SK-N-SH treated with all-trans-retinoic acid at 6 μM for 48 hours (cell line): ENCODE measurements at regions not wholly inside any gene's neighbourhood (a gene's known extent, or its start where the extent isn't known, plus 50 kb on each side); places are given as distances from the start of the nearest gene placed in this dataset.
"Not testable (repeated sequence)": the region's sequence is repeated elsewhere in the genome, so short reads cannot be mapped to it uniquely, and the experiment has no call there.

ENCODE experiments used
- ATAC-seq: fragments of 200-7000 bp; cut with Tn5 transposase; 3 replicates; pipeline ENCODE4 v1.9.1; 2020; ENCODE audit warnings: mild to moderate bottlenecking, moderate library complexity
- ARNTL ChIP-seq: fragments of 450-650 bp; formaldehyde crosslinking; IDR thresholded peaks from 2 replicates; pipeline ENCODE4 v1.5.0; 2020; ENCODE audit warnings: low read depth, mild to moderate bottlenecking, moderate library complexity, borderline replicate concordance
- BACH2 ChIP-seq: fragments of 250-450 bp; sonication (Bioruptor Pico); IDR thresholded peaks from 2 replicates; pipeline ENCODE4 v1.9.0; 2021; ENCODE audit warnings: mild to moderate bottlenecking, borderline replicate concordance
- CSDC2 ChIP-seq: fragments of 250-450 bp; sonication (Bioruptor Pico); IDR thresholded peaks from 2 replicates; pipeline ENCODE4 v1.5.0; 2020; ENCODE audit warnings: mild to moderate bottlenecking, moderate library complexity
- ESRRG ChIP-seq: fragments of 250-450 bp; sonication (Bioruptor Pico); IDR thresholded peaks from 2 replicates; pipeline ENCODE4 v1.6.1; 2021; ENCODE audit warnings: mild to moderate bottlenecking
- GLIS3 ChIP-seq: fragments of 250-450 bp; sonication (Bioruptor Pico); IDR thresholded peaks from 2 replicates; pipeline ENCODE4 v1.5.0; 2020; ENCODE audit warnings: mild to moderate bottlenecking, moderate library complexity
- ISL1 ChIP-seq: fragments of 250-450 bp; sonication (Bioruptor Pico); IDR thresholded peaks from 2 replicates; pipeline ENCODE4 v2.1.2; 2022; ENCODE audit warnings: mild to moderate bottlenecking, moderate library complexity
- OSR1 ChIP-seq: fragments of 250-450 bp; sonication (Bioruptor Pico); IDR thresholded peaks from 2 replicates; pipeline ENCODE4 v1.8.0; 2022; ENCODE audit warnings: moderate library complexity, mild to moderate bottlenecking, inconsistent platforms
- PPARA ChIP-seq: fragments of 250-450 bp; sonication (Bioruptor Pico); IDR thresholded peaks from 2 replicates; pipeline ENCODE4 v1.5.0; 2020; ENCODE audit warnings: mild to moderate bottlenecking, borderline replicate concordance
- RARB ChIP-seq: fragments of 250-450 bp; sonication (Bioruptor Pico); IDR thresholded peaks from 2 replicates; pipeline ENCODE4 v1.8.0; 2021; ENCODE audit warnings: mild to moderate bottlenecking, moderate library complexity
- SNAI2 ChIP-seq: fragments of 250-450 bp; sonication (Bioruptor Pico); IDR thresholded peaks from 2 replicates; pipeline ENCODE4 v1.5.0; 2020; ENCODE audit warnings: mild to moderate bottlenecking, moderate library complexity
- TCF4 ChIP-seq: fragments of 250-450 bp; sonication (Bioruptor Pico); IDR thresholded peaks from 2 replicates; pipeline ENCODE4 v1.8.0; 2021; ENCODE audit warnings: mild to moderate bottlenecking, moderate library complexity, borderline replicate concordance
- TOX ChIP-seq: fragments of 250-450 bp; sonication (Bioruptor Pico); IDR thresholded peaks from 2 replicates; pipeline ENCODE4 v1.8.0; 2021; ENCODE audit warnings: mild to moderate bottlenecking, moderate library complexity, borderline replicate concordance
- ZC3H10 ChIP-seq: fragments of 250-450 bp; sonication (Bioruptor Pico); IDR thresholded peaks from 2 replicates; pipeline ENCODE4 v1.5.1; 2021; ENCODE audit warnings: mild to moderate bottlenecking, moderate library complexity
- ZFP3 ChIP-seq: fragments of 250-450 bp; sonication (Bioruptor Pico); IDR thresholded peaks from 2 replicates; pipeline ENCODE4 v1.5.0; 2020; ENCODE audit warnings: mild to moderate bottlenecking, moderate library complexity
- ZFP30 ChIP-seq: fragments of 450-650 bp; formaldehyde crosslinking; IDR thresholded peaks from 2 replicates; pipeline ENCODE4 v1.5.0; 2022; ENCODE audit warnings: mild to moderate bottlenecking, moderate library complexity
- ZNF565 ChIP-seq: fragments of 450-650 bp; formaldehyde crosslinking; conservative IDR thresholded peaks from 2 replicates; pipeline ENCODE4 v1.5.0; 2020; ENCODE audit warnings: low read depth, mild to moderate bottlenecking, moderate library complexity
- ZNF70 ChIP-seq: fragments of 450-650 bp; formaldehyde crosslinking; IDR thresholded peaks from 2 replicates; pipeline ENCODE4 v1.5.0; 2020; ENCODE audit warnings: mild to moderate bottlenecking, moderate library complexity
- TF ChIP-seq, protein P1 (sequence below): fragments of 250-450 bp; sonication (Bioruptor Pico); IDR thresholded peaks from 2 replicates; pipeline ENCODE4 v1.8.0; 2020; ENCODE audit warnings: mild to moderate bottlenecking, moderate library complexity, borderline replicate concordance
- TF ChIP-seq, protein P2 (sequence below): fragments of 250-450 bp; sonication (Bioruptor Pico); IDR thresholded peaks from 2 replicates; pipeline ENCODE4 v1.5.1; 2020; ENCODE audit warnings: low read depth, mild to moderate bottlenecking, moderate library complexity
- TF ChIP-seq, protein P3 (sequence below): fragments of 250-450 bp; sonication (Bioruptor Pico); IDR thresholded peaks from 2 replicates; pipeline ENCODE4 v1.8.0; 2021; ENCODE audit warnings: low read depth, mild to moderate bottlenecking, moderate library complexity, borderline replicate concordance
- TF ChIP-seq, protein P4 (sequence below): fragments of 250-450 bp; sonication (Bioruptor Pico); IDR thresholded peaks from 2 replicates; pipeline ENCODE4 v1.5.0; 2020; ENCODE audit warnings: mild to moderate bottlenecking, moderate library complexity
- TF ChIP-seq, protein P5 (sequence below): fragments of 250-450 bp; sonication (Bioruptor Pico); IDR thresholded peaks from 2 replicates; pipeline ENCODE4 v1.5.1; 2021; ENCODE audit warnings: mild to moderate bottlenecking, moderate library complexity

DNA sequence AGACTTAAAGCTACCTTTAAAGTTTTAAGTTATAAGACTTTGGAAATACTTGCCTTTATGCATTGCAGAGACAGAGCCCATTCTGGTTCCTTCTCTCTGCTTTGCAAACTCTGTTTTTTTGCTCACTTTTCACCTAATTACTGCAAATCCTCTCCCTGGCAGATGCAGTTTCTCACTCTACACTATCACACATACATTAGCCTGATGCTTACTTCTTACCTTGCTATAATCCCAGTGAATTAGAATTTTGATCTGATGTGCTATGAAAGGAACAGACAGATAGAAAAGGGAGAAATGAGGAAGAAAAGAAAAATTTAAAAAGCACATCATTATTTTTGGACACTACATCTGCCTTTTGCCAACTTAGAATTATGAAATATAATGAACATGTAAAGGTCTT is 489.5 kb upstream of the EDIL3 start:
- TF ChIP-seq ZNF70: no peak
- no peak for TF ChIP-seq BACH2 (CRISPR knock-in tag)
- TF ChIP-seq TOX (CRISPR knock-in tag): no peak
- TF ChIP-seq SNAI2 (CRISPR knock-in tag): no peak
- TF ChIP-seq RARB (CRISPR knock-in tag): no peak
- TF ChIP-seq PPARA (CRISPR knock-in tag): no peak
- TF ChIP-seq ZC3H10 (CRISPR knock-in tag): no peak
- no peak for TF ChIP-seq ESRRG (CRISPR knock-in tag)
- no peak for TF ChIP-seq OSR1 (CRISPR knock-in tag)
- TF ChIP-seq, protein P1, sequence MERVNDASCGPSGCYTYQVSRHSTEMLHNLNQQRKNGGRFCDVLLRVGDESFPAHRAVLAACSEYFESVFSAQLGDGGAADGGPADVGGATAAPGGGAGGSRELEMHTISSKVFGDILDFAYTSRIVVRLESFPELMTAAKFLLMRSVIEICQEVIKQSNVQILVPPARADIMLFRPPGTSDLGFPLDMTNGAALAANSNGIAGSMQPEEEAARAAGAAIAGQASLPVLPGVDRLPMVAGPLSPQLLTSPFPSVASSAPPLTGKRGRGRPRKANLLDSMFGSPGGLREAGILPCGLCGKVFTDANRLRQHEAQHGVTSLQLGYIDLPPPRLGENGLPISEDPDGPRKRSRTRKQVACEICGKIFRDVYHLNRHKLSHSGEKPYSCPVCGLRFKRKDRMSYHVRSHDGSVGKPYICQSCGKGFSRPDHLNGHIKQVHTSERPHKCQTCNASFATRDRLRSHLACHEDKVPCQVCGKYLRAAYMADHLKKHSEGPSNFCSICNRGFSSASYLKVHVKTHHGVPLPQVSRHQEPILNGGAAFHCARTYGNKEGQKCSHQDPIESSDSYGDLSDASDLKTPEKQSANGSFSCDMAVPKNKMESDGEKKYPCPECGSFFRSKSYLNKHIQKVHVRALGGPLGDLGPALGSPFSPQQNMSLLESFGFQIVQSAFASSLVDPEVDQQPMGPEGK (CRISPR knock-in tag): no peak
- TF ChIP-seq CSDC2 (CRISPR knock-in tag): no peak
- ATAC-seq: no peak

DNA sequence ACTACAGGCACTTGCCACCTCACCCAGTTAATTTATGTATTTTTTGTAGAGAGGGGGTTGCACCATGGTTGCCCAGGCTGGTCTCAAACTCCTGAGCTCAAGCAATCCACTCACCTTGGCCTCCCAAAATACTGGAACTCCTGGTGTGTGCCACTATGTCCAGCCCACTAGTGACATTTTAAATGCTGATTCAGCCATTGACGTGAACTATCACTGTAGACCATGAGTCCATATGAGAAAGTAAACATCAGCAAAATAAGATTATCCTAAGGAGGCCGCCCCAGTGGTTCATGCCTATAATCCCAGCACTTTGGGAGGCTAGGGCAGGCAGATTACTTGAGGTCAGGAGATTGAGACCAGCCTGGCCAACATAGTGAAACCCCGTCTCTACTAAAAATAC is 488.1 kb upstream of the EDIL3 start:
- TF ChIP-seq, protein P2, sequence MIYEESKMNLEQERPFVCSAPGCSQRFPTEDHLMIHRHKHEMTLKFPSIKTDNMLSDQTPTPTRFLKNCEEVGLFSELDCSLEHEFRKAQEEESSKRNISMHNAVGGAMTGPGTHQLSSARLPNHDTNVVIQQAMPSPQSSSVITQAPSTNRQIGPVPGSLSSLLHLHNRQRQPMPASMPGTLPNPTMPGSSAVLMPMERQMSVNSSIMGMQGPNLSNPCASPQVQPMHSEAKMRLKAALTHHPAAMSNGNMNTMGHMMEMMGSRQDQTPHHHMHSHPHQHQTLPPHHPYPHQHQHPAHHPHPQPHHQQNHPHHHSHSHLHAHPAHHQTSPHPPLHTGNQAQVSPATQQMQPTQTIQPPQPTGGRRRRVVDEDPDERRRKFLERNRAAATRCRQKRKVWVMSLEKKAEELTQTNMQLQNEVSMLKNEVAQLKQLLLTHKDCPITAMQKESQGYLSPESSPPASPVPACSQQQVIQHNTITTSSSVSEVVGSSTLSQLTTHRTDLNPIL: no peak
- TF ChIP-seq TCF4 (CRISPR knock-in tag) (no peak), RARB (CRISPR knock-in tag) (no peak), ARNTL (no peak), OSR1 (CRISPR knock-in tag) (no peak)
- no peak for ATAC-seq

DNA sequence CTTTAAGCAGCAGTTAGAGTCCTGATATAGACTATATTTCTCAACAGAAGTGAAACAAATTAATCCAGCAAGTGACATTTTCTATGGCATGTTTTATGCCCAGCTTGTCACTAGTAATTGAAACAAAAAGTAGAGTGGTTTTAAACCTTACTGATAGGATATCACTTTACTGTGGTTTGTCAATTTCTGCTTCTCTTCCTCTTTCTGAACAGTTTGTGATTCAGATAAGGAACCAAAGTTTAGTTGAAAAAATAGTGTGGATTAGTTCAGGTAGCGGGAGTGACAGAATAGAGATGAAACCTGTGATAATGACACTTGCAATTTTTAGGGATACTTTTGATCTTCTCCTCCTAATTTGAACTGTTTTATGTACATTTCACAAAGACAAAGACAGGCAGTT is 485.7 kb upstream of the EDIL3 start:
- TF ChIP-seq PPARA (CRISPR knock-in tag): no peak
- TF ChIP-seq ZFP3 (CRISPR knock-in tag): no peak
- TF ChIP-seq ESRRG (CRISPR knock-in tag): no peak
- TF ChIP-seq, all 23 proteins: peak for 0
- ATAC-seq: no peak

DNA sequence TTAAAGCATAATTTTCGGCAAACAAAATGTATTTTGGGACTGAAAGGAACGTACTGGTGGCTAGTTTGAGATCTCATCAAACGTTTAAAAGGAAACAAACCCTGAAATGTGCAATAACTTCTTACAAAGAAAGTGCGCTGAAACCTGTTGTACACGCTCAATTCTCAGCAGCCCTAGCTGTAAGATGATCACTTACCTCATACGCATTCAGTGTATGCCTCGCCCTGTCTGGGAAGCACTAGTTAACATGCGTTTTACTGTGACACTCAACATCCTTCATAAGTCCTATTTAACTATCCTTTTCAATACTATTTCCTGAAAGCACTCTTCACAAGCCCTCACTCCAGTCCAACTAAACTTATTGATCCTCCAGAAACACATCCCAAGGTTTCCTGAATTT is 485.0 kb upstream of the EDIL3 start:
- no peak for ATAC-seq
- TF ChIP-seq, protein P3, sequence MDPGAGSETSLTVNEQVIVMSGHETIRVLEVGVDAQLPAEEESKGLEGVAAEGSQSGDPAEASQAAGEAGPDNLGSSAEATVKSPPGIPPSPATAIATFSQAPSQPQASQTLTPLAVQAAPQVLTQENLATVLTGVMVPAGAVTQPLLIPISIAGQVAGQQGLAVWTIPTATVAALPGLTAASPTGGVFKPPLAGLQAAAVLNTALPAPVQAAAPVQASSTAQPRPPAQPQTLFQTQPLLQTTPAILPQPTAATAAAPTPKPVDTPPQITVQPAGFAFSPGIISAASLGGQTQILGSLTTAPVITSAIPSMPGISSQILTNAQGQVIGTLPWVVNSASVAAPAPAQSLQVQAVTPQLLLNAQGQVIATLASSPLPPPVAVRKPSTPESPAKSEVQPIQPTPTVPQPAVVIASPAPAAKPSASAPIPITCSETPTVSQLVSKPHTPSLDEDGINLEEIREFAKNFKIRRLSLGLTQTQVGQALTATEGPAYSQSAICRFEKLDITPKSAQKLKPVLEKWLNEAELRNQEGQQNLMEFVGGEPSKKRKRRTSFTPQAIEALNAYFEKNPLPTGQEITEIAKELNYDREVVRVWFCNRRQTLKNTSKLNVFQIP (CRISPR knock-in tag): no peak
- TF ChIP-seq BACH2 (CRISPR knock-in tag) (no peak), ZC3H10 (CRISPR knock-in tag) (no peak), ZNF70 (no peak), GLIS3 (CRISPR knock-in tag) (no peak), CSDC2 (CRISPR knock-in tag) (no peak), ISL1 (CRISPR knock-in tag) (no peak), ZFP3 (CRISPR knock-in tag) (no peak), TCF4 (CRISPR knock-in tag) (no peak), ARNTL (no peak), ZNF565 (no peak), ESRRG (CRISPR knock-in tag) (no peak), ZFP30 (CRISPR knock-in tag) (no peak)
- TF ChIP-seq, protein P4, sequence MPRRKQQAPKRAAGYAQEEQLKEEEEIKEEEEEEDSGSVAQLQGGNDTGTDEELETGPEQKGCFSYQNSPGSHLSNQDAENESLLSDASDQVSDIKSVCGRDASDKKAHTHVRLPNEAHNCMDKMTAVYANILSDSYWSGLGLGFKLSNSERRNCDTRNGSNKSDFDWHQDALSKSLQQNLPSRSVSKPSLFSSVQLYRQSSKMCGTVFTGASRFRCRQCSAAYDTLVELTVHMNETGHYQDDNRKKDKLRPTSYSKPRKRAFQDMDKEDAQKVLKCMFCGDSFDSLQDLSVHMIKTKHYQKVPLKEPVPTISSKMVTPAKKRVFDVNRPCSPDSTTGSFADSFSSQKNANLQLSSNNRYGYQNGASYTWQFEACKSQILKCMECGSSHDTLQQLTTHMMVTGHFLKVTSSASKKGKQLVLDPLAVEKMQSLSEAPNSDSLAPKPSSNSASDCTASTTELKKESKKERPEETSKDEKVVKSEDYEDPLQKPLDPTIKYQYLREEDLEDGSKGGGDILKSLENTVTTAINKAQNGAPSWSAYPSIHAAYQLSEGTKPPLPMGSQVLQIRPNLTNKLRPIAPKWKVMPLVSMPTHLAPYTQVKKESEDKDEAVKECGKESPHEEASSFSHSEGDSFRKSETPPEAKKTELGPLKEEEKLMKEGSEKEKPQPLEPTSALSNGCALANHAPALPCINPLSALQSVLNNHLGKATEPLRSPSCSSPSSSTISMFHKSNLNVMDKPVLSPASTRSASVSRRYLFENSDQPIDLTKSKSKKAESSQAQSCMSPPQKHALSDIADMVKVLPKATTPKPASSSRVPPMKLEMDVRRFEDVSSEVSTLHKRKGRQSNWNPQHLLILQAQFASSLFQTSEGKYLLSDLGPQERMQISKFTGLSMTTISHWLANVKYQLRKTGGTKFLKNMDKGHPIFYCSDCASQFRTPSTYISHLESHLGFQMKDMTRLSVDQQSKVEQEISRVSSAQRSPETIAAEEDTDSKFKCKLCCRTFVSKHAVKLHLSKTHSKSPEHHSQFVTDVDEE (CRISPR knock-in tag): no peak
- TF ChIP-seq, protein P5, sequence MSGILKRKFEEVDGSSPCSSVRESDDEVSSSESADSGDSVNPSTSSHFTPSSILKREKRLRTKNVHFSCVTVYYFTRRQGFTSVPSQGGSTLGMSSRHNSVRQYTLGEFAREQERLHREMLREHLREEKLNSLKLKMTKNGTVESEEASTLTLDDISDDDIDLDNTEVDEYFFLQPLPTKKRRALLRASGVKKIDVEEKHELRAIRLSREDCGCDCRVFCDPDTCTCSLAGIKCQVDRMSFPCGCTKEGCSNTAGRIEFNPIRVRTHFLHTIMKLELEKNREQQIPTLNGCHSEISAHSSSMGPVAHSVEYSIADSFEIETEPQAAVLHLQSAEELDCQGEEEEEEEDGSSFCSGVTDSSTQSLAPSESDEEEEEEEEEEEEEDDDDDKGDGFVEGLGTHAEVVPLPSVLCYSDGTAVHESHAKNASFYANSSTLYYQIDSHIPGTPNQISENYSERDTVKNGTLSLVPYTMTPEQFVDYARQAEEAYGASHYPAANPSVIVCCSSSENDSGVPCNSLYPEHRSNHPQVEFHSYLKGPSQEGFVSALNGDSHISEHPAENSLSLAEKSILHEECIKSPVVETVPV (CRISPR knock-in tag): no peak
- TF ChIP-seq, all 23 proteins: peak for 0

DNA sequence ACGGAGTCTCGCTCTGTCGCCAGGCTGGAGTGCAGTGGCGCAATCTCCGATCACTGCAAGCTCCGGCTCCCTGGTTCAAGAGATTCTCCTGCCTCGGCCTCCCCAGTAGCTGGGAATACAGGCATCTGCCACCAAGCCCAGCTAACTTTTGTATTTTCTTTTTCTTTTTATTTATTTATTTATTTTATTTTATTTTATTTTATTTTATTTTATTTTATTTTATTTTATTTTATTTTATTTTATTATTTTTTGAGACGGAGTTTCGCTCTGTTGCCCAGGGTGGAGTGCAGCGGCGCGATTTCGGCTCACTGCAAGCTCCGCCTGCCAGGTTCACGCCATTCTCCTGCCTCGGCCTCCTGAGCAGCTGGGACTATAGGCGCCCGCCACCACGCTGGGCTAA is 479.3 kb upstream of the EDIL3 start:
- not testable (repeated sequence) for ATAC-seq
